ENCODE measurements at regions not wholly inside any gene's neighbourhood (a gene's known extent, or its start where the extent isn't known, plus 50 kb on each side); places are given as distances from the start of the nearest gene placed in this dataset.

- Histone ChIP-seq H3K4me3 (no peak overlapping the region), H3K27me3 (no peaks in the 10 kb centered on the region), H3K36me3 (no peaks in the 10 kb centered on the region), H3K27ac (no peak overlapping the region), H3K9me3 (no peaks in the 10 kb centered on the region), H3K4me1 (no peaks in the 10 kb centered on the region)
- no peak for TF ChIP-seq POLR2A (IDR thresholded peaks at IDR 0.05)
- TF ChIP-seq, protein P1, sequence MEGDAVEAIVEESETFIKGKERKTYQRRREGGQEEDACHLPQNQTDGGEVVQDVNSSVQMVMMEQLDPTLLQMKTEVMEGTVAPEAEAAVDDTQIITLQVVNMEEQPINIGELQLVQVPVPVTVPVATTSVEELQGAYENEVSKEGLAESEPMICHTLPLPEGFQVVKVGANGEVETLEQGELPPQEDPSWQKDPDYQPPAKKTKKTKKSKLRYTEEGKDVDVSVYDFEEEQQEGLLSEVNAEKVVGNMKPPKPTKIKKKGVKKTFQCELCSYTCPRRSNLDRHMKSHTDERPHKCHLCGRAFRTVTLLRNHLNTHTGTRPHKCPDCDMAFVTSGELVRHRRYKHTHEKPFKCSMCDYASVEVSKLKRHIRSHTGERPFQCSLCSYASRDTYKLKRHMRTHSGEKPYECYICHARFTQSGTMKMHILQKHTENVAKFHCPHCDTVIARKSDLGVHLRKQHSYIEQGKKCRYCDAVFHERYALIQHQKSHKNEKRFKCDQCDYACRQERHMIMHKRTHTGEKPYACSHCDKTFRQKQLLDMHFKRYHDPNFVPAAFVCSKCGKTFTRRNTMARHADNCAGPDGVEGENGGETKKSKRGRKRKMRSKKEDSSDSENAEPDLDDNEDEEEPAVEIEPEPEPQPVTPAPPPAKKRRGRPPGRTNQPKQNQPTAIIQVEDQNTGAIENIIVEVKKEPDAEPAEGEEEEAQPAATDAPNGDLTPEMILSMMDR (IDR thresholded peaks at IDR 0.05) = no peak
- no peak for DNase-seq
- intact Hi-C loops (cut with DNase I; ENCODE audit: low total_unique reads) = no loop called here
Observed at GRCh38 chr2:145511946-145512345, 992.0 kb upstream of the ZEB2 start.

DNA sequence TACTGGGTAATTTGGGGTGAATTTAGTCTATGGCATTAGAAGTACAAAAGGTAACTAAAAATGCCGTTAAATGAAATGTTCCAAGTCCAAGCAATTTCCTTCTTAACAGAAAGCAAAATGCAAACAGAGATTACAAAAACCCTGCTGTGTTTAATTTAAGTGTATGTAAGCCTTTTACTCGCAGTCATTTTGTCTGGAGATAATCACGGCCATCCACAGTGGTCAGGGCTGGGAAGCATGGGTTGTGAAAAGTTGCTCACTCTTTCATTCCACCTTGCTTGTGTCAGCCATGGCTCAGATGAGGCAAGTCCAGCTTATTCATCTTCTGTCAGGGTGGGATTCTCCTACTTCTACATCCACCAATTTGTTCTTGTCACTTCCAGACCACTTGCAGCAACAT is 983.6 kb upstream of the ZEB2 start:
- H3K4me3 ChIP-seq = no peak overlapping the region
- no peaks in the 10 kb centered on the region for H3K4me1 ChIP-seq
- intact Hi-C loops (cut with DNase I; ENCODE audit: low total_unique reads) = no loop called here
- TF ChIP-seq POLR2A (IDR thresholded peaks at IDR 0.05) = no peak
- TF ChIP-seq, protein P1 (IDR thresholded peaks at IDR 0.05) = no peak
- no peaks in the 10 kb centered on the region for H3K9me3 ChIP-seq
- H3K27ac ChIP-seq = no peak overlapping the region
- DNase-seq = no peak
- no peaks in the 10 kb centered on the region for H3K36me3 ChIP-seq
- no peaks in the 10 kb centered on the region for H3K27me3 ChIP-seq

- no peaks in the 10 kb centered on the region for H3K4me1 ChIP-seq
- no peak overlapping the region for H3K4me3 ChIP-seq
- no peak for TF ChIP-seq POLR2A (IDR thresholded peaks at IDR 0.05)
- TF ChIP-seq, protein P1 (IDR thresholded peaks at IDR 0.05) = no peak
- H3K27ac ChIP-seq = no peak overlapping the region
- intact Hi-C loops (cut with DNase I; ENCODE audit: low total_unique reads) = no loop called here
- H3K9me3 ChIP-seq = no peaks in the 10 kb centered on the region
- no peaks in the 10 kb centered on the region for H3K36me3 ChIP-seq
- no peaks in the 10 kb centered on the region for H3K27me3 ChIP-seq
- no peak for DNase-seq
Observed at GRCh38 chr2:145501920-145502319, 982.0 kb upstream of the ZEB2 start.

GRCh38 chr2:145495590-145495989 is 975.7 kb upstream of the ZEB2 start:
- no peaks in the 10 kb centered on the region for H3K36me3 ChIP-seq
- H3K4me3 ChIP-seq = no peak overlapping the region
- TF ChIP-seq, protein P1 (IDR thresholded peaks at IDR 0.05) = no peak
- no peak for TF ChIP-seq POLR2A (IDR thresholded peaks at IDR 0.05)
- no peak for DNase-seq
- H3K4me1 ChIP-seq = no peaks in the 10 kb centered on the region
- no peaks in the 10 kb centered on the region for H3K27me3 ChIP-seq
- H3K27ac ChIP-seq = no peak overlapping the region
- no peaks in the 10 kb centered on the region for H3K9me3 ChIP-seq
- intact Hi-C loops (cut with DNase I; ENCODE audit: low total_unique reads) = no loop called here

GRCh38 chr2:145494441-145494840 is 974.5 kb upstream of the ZEB2 start:
- no peaks in the 10 kb centered on the region for H3K9me3 ChIP-seq
- H3K27me3 ChIP-seq = no peaks in the 10 kb centered on the region
- TF ChIP-seq, protein P1 (IDR thresholded peaks at IDR 0.05) = no peak
- TF ChIP-seq POLR2A (IDR thresholded peaks at IDR 0.05) = no peak
- H3K4me3 ChIP-seq = no peak overlapping the region
- H3K4me1 ChIP-seq = no peaks in the 10 kb centered on the region
- no peaks in the 10 kb centered on the region for H3K36me3 ChIP-seq
- intact Hi-C loops (cut with DNase I; ENCODE audit: low total_unique reads) = no loop called here
- no peak for DNase-seq
- no peak overlapping the region for H3K27ac ChIP-seq

Data from uterus (tissue), 3 donors.